Testis (tissue), 2 donors: ENCODE measurements at regions not wholly inside any gene's neighbourhood (a gene's known extent, or its start where the extent isn't known, plus 50 kb on each side); places are given as distances from the start of the nearest gene placed in this dataset.

Experiments
- CTCF ChIP-seq, 3 experiments: fragments of 450-650 bp in 2 of 3; fragments of 200-600 bp in 1 of 3; sonication (generic) in 1 of 3; IDR thresholded peaks; one replicate each; pipeline ENCODE4 v1.5.1; 2016 to 2019; ENCODE audit warnings: antibody characterized with exemption in 3 of 3, mild to moderate bottlenecking in 2 of 3, moderate library complexity in 1 of 3
- POLR2A ChIP-seq: fragments of 450-650 bp; IDR thresholded peaks from one replicate; pipeline ENCODE4 v1.6.1; 2017; ENCODE audit warnings: antibody characterized with exemption, mild to moderate bottlenecking, moderate library complexity

GRCh38 chr1:58325866-58326265 is 220.7 kb downstream of the OMA1 start:
- no peak for TF ChIP-seq CTCF (IDR thresholded peaks at IDR 0.05)
- no peak for TF ChIP-seq POLR2A
